SK-N-MC (cell line): ENCODE measurements at regions not wholly inside any gene's neighbourhood (a gene's known extent, or its start where the extent isn't known, plus 50 kb on each side); places are given as distances from the start of the nearest gene placed in this dataset.

Source experiments
- DNase-seq: peaks from one replicate; pipeline ENCODE4 v3.0.0-alpha.2; 2011; ENCODE audit warnings: low read depth, low spot score
- H3K27ac ChIP-seq: fragments of 200-600 bp; sonication (generic); 2 replicates; pipeline ENCODE4 v1.5.1; 2016; ENCODE audit warnings: mixed run types
- H3K36me3 ChIP-seq: fragments of 200-600 bp; sonication (generic); 2 replicates; pipeline ENCODE4 v1.6.1; 2017; ENCODE audit warnings: antibody characterized with exemption, low read length, mixed read lengths; ENCODE audit not compliant: insufficient read depth
- H3K4me3 ChIP-seq: fragments of 200-600 bp; sonication (generic); 2 replicates; pipeline ENCODE4 v1.5.1; 2016
- H3K9ac ChIP-seq: fragments of 200-600 bp; sonication (generic); 2 replicates; pipeline ENCODE4 v1.8.0; 2017; ENCODE audit warnings: mixed run types, mixed read lengths; ENCODE audit not compliant: insufficient read length
- H3K9me3 ChIP-seq: fragments of 200-600 bp; sonication (generic); 2 replicates; pipeline ENCODE4 v1.6.1; 2017; ENCODE audit warnings: low read depth, mild to moderate bottlenecking, antibody characterized with exemption, low read length, moderate library complexity, mixed read lengths
- EZH2 ChIP-seq: fragments of 200-600 bp; sonication (generic); IDR thresholded peaks from one replicate; pipeline ENCODE4 v1.6.1; 2017; ENCODE audit warnings: antibody characterized with exemption
- FOXP2 ChIP-seq: optimal IDR thresholded peaks from 2 replicates; pipeline ENCODE3; 2011; ENCODE audit warnings: mild to moderate bottlenecking, moderate library complexity; ENCODE audit not compliant: insufficient read depth; ENCODE audit errors: extremely low read length, control extremely low read depth
- POLR2AphosphoS5 ChIP-seq: IDR thresholded peaks from 2 replicates; pipeline ENCODE4 v1.6.1; 2012; ENCODE audit warnings: mild to moderate bottlenecking, low read depth, low read length, borderline replicate concordance

- Histone ChIP-seq H3K27ac (no peak overlapping the region), H3K36me3 (no peaks in the 10 kb centered on the region), H3K4me3 (no peak overlapping the region), H3K9me3 (no peaks in the 10 kb centered on the region), H3K9ac (no peak overlapping the region)
- DNase-seq: no peak
- TF ChIP-seq EZH2 (no peak), FOXP2 (no peak), POLR2AphosphoS5 (no peak)
Measured at GRCh38 chr9:18404434-18405029, 69.4 kb upstream of the ADAMTSL1 start.

- H3K36me3 ChIP-seq: no peaks in the 10 kb centered on the region
- H3K9me3 ChIP-seq: no peaks in the 10 kb centered on the region
- H3K9ac ChIP-seq: no peak overlapping the region
- no peak overlapping the region for H3K27ac ChIP-seq
- no peak for TF ChIP-seq FOXP2
- TF ChIP-seq EZH2: no peak
- no peak for TF ChIP-seq POLR2AphosphoS5
- no peak for DNase-seq
- no peak overlapping the region for H3K4me3 ChIP-seq
Measured at GRCh38 chr9:18405240-18405639, 68.7 kb upstream of the ADAMTSL1 start.

- H3K4me3 ChIP-seq: no peak overlapping the region
- H3K9me3 ChIP-seq: peaks cover 11% of the 10 kb centered on the region; the same call in 1 of the 2 replicates
- no peak overlapping the region for H3K9ac ChIP-seq
- TF ChIP-seq POLR2AphosphoS5: no peak
- TF ChIP-seq EZH2: no peak
- no peak for TF ChIP-seq FOXP2
- H3K36me3 ChIP-seq: no peaks in the 10 kb centered on the region
- DNase-seq: no peak
- no peak overlapping the region for H3K27ac ChIP-seq
Measured at GRCh38 chr9:18410983-18411382, 63.0 kb upstream of the ADAMTSL1 start.

- no peak for DNase-seq
- H3K27ac ChIP-seq: no peak overlapping the region
- H3K4me3 ChIP-seq: no peak overlapping the region
- no peaks in the 10 kb centered on the region for H3K36me3 ChIP-seq
- H3K9me3 ChIP-seq: no peaks in the 10 kb centered on the region
- no peak overlapping the region for H3K9ac ChIP-seq
- TF ChIP-seq POLR2AphosphoS5 (no peak), EZH2 (no peak), FOXP2 (no peak)
Measured at GRCh38 chr9:18421391-18421790, 52.6 kb upstream of the ADAMTSL1 start.

- H3K36me3 ChIP-seq: no peaks in the 10 kb centered on the region
- no peak for TF ChIP-seq FOXP2
- no peak for TF ChIP-seq POLR2AphosphoS5
- TF ChIP-seq EZH2: no peak
- H3K4me3 ChIP-seq: no peak overlapping the region
- H3K27ac ChIP-seq: no peak overlapping the region
- no peak overlapping the region for H3K9ac ChIP-seq
- no peak for DNase-seq
- H3K9me3 ChIP-seq: no peaks in the 10 kb centered on the region
Measured at GRCh38 chr9:18422296-18423036, 51.5 kb upstream of the ADAMTSL1 start.

GRCh38 chr9:18423791-18424531 lies 50.0 kb upstream of the ADAMTSL1 start:
- H3K9ac ChIP-seq: no peak overlapping the region
- no peak overlapping the region for H3K4me3 ChIP-seq
- no peak overlapping the region for H3K27ac ChIP-seq
- TF ChIP-seq EZH2: no peak
- TF ChIP-seq POLR2AphosphoS5: no peak
- TF ChIP-seq FOXP2: no peak
- no peak for DNase-seq
- no peaks in the 10 kb centered on the region for H3K9me3 ChIP-seq
- H3K36me3 ChIP-seq: no peaks in the 10 kb centered on the region
